ENCODE measurements at regions not wholly inside any gene's neighbourhood (a gene's known extent, or its start where the extent isn't known, plus 50 kb on each side); places are given as distances from the start of the nearest gene placed in this dataset.
A peak's percentile ranks its signal among the peaks of the same experiment; 100 is the strongest.

DNA sequence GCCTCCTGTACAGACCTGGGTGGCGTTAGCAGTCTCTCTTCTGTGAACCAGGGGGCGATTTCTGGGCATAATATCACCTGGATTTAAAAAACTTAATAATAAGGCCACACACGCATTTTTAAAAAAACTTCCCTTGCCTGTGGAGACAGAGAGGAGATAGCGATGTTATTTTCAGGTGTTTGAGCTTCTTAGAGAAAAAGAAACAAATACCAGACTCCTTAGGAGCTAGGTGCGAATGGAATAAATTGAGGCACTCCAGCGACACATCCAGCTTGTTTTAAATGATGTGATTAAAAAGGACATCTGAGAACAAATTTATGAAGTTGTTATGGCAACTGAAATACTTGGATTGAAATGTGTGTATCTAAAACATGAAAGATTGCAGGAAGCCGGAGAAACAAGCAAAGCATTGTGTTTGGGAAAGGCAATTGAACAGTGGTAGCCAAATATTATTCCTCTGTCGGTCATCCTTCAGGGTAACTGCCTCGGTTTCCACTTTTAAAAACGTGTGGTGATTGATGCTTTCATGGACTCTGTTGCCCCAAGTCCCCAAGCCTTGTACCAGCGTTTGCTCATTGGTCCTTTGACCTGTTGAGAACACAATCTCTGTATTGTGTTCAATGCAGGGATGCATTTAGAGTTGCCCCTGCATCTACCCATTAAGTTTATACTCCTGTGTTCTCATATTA is 158.7 kb downstream of the TM9SF2 start:
- no peak for DNase-seq

DNA sequence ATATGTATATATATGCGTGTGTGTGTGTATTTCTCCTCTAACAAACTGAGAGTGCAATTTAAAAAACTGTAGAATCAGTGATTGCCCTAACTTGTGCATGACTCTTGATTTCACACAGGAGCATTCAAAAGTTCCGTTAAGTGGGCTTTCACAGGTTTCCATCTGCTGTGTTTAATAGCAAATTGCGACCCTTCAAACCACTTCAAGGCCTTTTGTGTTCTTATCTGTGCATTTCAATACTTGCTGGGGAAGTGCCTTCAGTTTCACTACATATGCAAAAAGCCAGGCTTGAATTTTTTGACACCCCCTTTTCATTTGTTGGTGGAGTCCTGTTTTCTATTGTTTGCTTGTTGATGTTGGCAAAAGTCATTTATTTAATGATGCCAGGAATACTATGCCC is 158.0 kb downstream of the TM9SF2 start:
- DNase-seq = no peak

DNA sequence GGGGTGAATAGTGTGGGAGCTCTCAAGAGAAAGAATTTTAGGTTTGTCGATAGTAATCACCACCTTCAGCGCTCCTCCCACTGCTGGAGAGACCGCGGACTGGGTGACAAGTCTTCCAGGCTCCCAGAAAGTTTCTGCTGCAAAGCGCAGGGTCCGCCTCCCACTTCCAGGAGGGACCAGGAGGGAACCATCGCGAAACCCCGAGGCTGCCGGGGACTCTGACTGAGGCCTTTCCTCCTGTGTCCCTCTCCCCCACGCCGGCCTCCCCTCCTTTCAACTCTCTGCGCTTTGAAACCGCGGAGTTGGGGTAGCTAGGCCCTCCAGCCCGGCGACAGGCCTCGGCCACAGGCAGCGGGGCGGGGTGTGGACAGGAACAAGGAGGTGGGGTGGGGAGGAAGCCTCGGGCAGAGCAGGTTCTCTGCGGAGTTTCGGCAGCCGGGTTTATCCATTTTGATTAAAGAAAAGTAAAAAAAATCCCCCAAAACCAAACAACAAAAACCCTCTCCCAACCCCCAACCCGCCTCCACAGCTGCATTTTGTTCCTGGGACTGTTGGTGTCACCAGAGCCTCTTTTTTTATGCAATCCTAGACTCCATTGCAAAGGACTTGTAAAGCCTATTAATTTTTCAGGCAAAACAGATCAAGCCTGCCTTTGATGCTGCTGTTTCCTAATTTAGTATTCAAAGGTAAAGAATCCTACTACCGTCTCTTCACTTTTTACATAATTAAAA is 157.2 kb downstream of the TM9SF2 start:
- DNase-seq = peak; percentile 78

DNA sequence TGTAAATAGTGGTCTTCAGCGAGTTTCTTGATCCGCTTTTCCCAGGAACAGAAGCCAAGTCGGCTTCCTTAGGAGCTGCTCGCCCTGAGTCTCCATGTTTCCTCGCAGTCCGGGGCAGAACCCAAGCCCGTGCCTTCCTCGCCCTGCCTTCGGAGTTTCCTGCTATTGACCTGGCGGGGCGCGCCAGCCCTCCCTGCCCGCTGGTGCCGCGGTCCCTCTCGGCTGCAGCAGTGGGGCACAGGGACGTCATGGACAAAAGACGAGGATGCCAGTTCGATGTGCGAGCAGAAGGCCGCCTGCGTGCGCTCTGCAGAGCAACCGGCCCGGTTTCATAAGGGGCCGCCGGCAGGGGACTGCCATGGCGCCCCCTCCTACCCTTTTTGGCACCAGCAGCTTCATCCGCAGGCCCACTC is 156.6 kb downstream of the TM9SF2 start:
- no peak for DNase-seq

DNA sequence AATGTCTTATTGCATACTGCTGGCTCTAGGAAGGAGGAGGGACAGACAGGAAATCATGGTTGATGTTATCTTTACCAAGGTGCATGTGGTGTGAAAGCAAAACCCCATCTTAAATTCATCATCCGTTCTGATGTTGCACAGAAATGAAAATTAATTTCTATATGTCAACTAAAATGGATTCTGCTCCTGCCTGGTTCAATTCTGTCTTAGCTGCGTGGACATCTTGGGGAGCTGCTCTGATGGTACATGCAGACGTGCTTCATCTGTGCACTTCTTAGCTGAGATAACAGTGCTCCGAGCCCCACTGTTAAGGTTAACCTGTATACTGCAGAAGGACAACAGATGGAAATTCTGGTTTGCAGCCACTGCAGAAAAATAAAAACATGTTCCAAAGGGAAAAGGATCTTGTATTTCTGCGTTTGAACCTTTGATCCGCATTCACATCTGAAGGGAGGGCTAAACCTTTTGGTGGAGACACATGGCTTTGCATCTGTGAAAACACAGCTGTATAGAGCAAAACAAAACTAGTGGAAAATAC is 155.6 kb downstream of the TM9SF2 start:
- no peak for DNase-seq

DNA sequence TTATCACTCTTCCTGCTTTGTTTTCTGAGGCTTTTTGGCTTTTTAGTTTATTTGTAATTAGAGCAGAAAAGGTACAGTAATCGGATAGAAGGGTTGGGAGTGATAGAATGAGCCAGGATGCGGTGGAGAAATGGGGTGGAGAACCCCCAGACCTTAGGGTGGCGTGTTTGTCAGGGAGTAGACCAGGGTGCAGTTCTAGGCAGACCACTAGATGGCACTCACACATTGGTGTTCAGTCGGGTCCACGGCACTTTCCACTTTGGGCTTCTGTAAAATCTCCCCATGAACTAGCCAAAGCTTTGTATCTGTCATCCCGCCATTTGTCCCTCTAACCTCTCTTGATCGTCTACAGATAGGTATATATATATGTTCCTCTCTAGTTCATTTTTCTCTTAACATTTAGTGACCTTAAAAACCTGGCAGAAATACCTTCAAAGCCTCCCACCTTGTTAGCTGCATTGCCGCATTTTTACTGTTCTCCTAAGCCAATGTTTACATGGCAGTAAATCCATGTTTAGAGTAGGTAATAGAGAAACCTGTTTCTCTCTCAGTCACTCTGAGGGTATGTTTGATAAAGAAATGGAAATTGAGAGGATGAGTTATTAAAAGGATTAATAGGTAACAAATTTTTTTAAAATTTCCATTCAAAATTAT is 154.9 kb downstream of the TM9SF2 start:
- DNase-seq = peak; percentile 91

DNA sequence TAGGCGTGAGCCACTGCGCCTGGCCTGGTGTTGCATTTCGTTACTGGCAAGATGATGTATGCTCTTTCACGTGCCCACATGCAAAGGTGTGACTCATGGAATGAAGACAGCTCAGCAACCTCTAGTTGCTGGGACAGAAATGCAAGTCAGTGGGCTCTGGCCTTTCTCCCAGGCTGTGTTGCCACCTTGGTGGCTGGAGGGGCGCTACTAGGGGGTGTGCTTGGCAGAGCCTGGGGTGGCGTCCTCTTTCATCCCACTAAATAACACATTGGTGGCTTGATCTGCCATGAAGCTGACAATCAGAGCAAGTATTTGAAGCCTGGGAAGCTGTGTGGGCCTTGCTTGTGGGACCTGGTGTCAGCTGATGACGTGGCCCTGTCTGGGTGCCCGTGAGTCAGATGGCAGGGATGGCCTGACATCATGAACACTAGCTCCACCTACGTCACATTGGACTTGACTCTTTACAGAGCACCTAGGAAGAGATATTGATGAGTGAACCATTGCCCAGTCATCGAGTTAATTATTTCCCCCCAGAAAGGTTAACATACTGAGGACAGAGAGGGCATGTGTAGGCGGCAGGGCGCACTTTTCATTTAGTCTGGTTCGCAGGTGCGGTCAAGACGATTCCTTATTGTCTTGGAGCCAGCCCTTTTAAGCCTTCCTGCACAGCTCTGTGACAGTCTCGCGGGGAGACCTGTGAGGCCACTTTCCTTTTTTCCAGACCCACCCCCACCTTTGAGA is 154.2 kb downstream of the TM9SF2 start:
- no peak for DNase-seq

DNA sequence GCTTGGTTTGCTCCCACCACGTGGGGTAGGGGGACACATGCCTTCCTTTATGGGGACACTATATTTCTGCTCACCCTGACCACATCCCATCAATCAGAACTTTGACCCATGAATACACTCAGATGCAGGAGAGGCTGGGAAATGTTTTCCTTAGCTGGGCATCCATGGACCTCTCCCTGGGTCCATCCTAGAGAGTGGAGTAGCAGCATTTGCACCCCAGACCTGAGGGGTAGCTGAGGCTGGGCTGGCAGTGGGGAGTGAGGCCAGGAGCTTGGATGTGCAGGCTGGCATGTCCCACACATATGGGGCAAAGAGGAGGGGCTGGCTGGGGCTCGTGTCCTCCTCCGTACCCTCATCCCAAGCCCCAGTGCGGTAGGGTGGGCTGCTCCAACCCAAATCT is 152.8 kb downstream of the TM9SF2 start:
- no peak for DNase-seq

DNA sequence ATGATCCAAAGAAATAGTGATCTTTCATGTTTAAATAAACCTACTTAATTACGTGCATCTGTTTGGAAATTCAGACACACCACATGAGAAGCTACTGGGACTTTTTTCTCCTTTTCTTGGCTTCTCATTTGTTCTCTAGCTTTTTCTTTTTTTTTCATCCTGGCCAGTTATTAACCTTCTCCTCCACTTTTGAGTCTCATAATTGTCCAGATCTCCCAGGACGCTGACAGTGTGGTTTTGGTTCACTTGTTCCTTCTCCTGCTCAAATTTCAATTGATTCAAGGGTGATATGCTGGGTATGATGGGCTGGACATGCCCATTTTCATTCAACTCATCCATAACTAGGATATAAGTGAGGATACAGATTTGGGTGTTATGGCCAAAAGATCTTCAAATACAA is 152.3 kb downstream of the TM9SF2 start:
- DNase-seq = no peak

DNA sequence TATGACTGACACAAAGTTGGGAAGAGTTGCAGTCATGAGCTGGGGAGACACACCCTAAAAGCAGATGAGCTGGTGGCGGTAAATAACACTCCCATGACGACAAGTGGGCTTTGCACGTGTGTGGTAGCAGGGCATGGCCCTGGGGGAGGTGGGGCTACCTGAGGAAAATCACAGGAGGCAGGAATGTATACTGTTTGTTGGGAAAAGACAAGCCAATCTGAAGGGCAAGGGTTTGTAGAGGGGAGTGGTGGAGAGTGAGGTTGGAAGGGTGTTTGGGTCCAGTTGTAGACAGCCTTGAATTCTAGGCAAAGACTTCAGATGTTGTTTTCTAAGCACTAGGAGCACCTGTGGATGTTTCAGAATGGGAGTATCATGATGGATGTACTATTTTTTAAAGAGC is 151.6 kb downstream of the TM9SF2 start:
- DNase-seq = no peak

DNA sequence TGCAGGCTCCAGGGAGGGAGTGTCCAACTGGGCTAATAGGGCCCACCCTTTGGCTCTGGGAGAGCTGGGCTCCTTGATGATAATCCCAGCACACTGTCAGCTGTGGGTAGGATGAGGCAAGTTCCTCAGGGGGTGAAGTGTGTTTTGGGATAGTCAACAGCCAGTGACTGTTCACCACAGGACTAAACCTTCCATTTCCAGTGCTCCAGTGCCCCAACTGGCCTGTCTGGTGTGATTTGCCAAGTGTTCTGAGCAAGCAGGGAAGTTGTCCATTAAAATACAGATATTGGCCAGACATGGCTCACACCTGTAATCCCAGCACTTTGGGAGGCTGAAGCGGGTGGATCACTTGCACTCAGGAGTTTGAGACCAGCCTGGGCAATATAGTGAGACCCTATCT is 150.9 kb downstream of the TM9SF2 start:
- DNase-seq = no peak

DNA sequence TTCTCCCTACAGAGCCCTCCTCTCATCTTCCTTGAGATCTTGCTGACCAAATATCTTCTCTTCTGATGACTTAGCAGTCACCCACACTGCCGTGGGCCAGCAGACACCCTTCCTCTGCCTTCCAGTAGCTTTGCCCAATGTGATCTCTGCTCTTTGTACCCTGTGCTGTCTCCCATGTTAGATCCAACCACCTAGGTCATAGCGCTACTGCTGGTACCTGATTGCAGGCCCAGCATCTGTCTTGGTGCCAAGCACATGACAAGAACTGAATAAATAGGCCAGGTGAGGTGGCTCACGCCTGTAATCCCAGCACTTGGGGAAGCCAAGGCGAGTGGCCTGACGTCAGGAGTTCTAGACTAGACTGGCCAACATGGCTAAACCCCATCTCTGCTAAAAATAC is 149.7 kb downstream of the TM9SF2 start:
- DNase-seq = no peak

DNA sequence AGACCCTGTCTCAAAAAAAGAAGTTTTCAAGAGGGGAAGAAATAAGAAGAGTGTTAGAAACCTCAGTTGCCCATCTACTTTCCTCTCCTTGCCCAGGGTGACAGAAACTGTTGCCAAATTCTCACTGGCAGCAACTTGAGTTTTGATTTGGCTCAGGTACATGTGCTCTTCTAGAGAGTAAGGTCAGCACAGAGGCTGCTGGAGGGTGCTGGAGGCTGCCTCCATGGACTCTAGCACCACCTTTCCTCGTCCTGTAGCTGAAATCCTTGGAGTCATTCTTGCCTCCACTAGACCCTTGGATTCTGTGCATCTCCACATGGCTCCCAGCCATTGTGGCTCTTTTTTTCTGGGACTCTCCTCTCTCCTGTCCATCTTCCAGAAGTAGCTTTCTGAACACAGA is 149.1 kb downstream of the TM9SF2 start:
- no peak for DNase-seq

DNA sequence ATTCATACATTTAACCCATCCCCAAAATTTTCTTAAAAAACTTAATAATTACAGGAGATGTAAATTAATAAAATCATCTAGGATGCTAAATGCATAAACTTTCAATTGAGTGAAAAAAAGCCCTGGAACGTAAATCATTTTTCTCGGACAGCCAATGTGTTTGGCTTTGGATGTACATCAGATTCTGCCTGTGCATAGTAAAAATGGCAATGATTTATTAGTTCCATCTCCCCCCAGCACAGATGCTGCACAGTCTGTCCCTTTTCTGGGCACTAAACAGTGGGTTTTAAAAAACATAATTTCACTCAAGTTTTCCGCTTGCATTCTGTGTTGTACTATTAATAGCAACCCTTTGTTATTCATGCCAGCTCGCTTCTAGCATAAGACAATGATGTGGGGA is 147.7 kb downstream of the TM9SF2 start:
- no peak for DNase-seq

DNA sequence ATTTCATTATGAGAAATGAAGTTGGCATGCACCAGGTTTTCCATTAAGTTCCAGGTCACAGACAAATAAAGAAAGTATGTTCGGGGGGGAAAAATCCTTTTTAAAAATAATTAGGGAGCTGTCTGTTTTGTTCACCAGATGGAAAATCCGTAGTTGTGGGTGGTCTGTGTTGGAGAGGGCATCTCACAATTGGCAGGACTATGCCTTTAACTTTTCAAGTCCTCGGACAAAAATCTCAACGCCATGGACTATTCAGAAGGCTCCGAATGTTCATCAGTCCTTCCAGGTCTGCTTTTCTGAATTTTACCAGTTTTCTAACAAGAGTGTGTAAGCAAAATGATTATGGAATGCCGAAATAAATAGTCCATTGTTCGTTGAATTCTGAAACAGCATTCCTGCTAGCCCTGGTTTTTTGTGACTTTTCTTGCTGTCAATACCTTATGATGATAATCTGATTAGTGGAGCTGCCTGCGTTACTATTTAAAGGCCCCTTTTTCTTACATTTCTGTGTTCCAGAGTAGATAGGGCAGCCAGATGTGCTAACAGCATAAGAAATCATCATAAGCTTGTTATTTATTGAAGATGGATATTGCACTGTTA is 146.9 kb downstream of the TM9SF2 start:
- no peak for DNase-seq

DNA sequence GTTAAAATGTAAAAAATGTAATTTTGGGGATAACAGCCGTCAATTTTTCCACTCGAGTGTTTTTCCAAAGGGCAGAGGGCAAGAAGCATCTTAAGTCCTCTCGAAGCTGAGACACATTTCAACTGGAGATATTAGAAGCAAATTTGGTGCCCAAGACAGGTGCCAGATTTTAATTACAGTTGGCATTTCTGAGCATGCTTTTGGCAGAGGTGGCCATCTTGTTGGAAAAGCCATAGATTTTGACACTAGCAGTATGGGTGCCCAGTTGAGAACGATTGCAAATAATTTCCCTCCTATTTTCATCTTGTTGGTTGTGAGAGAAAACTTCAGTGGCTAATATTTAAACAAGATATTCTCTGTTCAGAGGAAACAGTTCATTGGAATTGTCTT is 146.3 kb downstream of the TM9SF2 start:
- no peak for DNase-seq

DNA sequence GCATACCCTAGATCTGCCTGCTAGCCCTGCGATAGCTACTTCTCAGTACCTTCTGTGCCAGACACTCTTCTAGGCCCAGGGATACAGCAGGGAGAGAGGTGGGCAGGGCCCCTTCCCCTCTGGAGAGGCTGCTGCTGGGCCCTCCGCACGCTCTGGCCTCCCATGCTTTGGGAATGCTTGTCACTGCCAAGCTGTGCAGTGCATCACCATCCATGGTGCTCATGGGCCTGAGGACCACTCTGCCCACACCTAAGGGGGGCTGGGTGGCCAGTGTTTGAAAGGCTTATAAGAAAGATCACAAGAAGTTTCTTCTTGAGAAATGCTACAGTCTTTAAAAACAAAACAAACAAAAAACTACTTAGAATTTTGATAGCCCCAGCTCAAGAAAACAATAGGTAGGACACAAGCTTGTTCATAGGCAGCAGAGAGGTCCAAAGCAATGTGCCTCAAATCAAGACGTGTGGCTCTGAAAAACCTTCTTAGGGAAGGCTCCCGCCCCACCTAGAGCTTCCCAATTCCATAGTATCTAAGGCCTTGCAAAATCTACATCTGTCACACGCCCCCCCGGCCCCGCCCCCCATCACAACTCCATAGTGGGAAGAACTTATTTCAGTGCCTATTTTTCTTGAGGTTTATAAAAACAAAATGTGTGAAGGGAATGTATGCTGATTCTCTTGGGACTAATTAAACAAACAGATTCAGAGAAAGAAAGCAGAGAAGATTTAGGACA is 145.8 kb downstream of the TM9SF2 start:
- no peak for DNase-seq

DNA sequence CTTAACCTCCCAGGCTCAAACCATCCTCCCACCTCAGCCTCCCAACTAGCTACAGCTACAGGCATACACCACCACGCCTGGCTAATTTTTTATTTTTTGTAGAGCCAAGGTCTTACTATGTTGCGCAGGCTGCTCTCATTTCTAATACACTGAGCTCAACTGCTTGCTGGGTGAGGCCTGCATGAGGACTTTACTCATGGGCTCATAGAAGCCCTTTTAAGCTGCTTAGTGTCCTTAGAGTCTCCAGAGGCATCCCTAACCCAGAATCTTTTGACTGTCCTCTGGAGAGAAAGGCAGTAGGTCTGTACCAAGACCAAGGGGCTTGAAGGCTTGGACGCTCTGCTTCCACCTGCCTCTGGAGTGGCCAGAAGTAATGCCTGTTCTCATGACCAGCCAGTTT is 141.6 kb downstream of the TM9SF2 start:
- DNase-seq = no peak

DNA sequence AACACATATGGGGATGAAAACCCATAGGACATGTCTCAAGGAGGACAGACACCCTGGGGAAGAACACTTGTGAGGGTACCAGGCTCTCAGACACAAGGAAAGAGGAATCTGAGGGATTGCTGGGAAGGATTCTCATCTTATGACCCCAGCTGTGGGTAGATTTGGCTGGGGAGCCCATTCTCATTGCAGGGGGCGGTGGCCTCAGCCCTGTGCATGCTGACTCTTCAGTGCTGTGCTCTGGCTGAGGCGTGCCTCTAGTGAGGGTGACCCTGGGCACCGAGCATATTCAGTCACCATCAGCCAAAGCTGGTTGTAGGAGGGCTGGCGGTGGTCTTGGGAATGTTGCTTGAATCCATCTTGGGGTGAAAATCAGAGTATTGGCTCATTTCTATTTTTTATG is 140.7 kb downstream of the TM9SF2 start:
- DNase-seq = no peak

DNA sequence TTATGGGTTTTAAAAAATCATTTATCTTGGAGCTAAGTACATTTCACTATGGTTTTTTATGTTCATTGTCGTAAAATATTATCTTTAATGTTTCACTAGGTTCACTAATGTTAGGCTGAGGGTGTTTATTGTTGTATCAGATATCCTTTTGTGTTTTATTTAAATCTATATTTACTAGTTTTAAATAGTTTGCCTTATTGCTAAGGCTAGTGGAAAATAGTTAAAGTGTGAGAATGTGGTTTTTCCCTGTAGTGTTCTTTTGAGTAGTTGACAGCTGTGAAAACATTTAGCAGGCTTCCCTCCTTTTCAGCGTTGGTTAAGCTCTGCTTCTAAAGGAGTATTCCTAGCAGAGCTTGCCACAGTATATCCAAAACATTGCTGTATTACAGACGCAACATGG is 139.0 kb downstream of the TM9SF2 start:
- no peak for DNase-seq

DNA sequence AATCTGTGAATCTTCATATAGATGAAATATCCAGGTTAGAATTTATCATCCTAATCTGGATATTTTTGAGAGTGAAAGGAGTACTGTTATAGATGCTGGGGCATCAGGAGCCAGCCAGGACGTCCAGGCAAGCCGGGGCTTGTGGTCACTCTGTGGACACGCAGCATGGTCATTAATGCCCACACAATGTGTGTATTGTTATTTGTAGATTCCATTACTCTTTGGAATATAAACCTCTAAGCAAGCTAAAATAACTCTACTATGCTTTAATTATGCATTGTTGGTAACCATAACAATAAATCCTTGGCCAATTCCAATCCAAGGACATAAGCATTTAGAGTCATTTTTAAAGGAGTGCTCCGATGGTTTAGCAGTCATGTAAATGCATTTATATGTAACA is 137.9 kb downstream of the TM9SF2 start:
- no peak for DNase-seq

DNA sequence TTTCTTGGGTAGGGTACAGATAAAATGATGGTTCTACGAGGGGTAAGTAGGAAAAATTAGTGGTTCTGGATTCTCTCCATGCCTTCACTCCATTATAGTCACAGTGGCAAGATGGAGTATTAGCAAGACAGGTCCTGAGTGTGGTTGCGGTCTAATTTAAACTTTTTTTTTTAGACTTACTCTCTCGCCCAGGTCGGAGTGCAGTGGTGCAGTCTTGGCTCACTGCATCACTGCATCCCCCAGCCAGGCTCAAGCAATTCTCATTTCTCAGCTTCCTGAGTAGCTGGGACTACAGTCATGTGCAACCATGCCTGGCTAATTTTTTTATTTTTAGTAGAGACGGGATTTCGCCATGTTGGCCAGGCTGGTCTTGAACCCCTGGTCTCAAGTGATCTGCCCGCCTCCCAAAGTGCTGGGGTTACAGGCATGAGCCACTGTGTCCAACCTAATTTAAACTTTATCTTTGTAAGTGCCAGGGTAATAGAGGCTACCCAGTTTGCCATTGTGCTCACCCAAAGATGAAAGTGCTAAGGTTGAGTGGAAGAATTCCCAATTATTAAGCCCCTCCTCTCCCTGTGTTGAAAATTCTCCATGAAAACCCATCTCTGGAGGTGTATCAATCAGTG is 135.6 kb downstream of the TM9SF2 start:
- DNase-seq = no peak
